ENCODE measurements at regions not wholly inside any gene's neighbourhood (a gene's known extent, or its start where the extent isn't known, plus 50 kb on each side); places are given as distances from the start of the nearest gene placed in this dataset.

- no peaks in the 10 kb centered on the region for H3K4me1 ChIP-seq (ENCODE audit: control insufficient read depth, insufficient read depth, low read length)
- no peaks in the 10 kb centered on the region for H3K36me3 ChIP-seq (ENCODE audit: control insufficient read depth, insufficient read depth, low read length)
- no peak overlapping the region for H2BK15ac ChIP-seq (ENCODE audit: low read depth, low read length)
- H3K79me1 ChIP-seq (ENCODE audit: low read depth in 1 of 2, low read length in 2 of 2), result no peaks in the 10 kb centered on the region
- no peak overlapping the region for H3K18ac ChIP-seq (ENCODE audit: low read depth, low read length)
- no peak overlapping the region for H2AK5ac ChIP-seq (ENCODE audit: low read depth, low read length)
- CTCF ChIA-PET, result no interaction called here
- dilution Hi-C loops (cut with HindIII; ENCODE audit: low sequenced_read_pairs, unreplicated experiment) (no loop called here), in situ Hi-C loops (cut with MboI; ENCODE audit: low sequenced_read_pairs) (no loop called here), intact Hi-C loops (cut with micrococcal nuclease) (no loop called here)
- no peak for TF ChIP-seq RFX5 (IDR thresholded peaks at IDR 0.05; ENCODE audit: low read depth, low read length)
- TF ChIP-seq BHLHE40 (IDR thresholded peaks at IDR 0.05; ENCODE audit: low read depth, low read length), result no peak
- no peak overlapping the region for H3K4ac ChIP-seq (ENCODE audit: low read depth, low read length)
- H2BK120ac ChIP-seq (ENCODE audit: low read depth, low read length), result no peak overlapping the region
- POLR2A ChIA-PET (ENCODE audit: unreplicated experiment), result no interaction called here
- H3K9me3 ChIP-seq (ENCODE audit: control insufficient read depth, insufficient read depth, low read length), result peaks cover 31% of the 10 kb centered on the region
- no peak overlapping the region for H2AK9ac ChIP-seq (replicated peaks; ENCODE audit: low read depth, low read length, poor library complexity)
- no peaks in the 10 kb centered on the region for H3K9me1 ChIP-seq (ENCODE audit: insufficient read depth, low read length)
- H2BK20ac ChIP-seq (ENCODE audit: low read depth, low read length), result no peak overlapping the region
- H4K20me1 ChIP-seq (ENCODE audit: insufficient read depth, low read length), result no peaks in the 10 kb centered on the region
- H3K27me3 ChIP-seq (ENCODE audit: control insufficient read depth, insufficient read depth, low read length), result no peaks in the 10 kb centered on the region
- H3K27ac ChIP-seq (ENCODE audit: insufficient read depth, low read length), result no peak overlapping the region
- no peak overlapping the region for H2AFZ ChIP-seq (replicated peaks; ENCODE audit: low read length, poor library complexity)
- H3K14ac ChIP-seq (replicated peaks; ENCODE audit: low read depth, low read length), result no peak overlapping the region
- no peak overlapping the region for H3K4me3 ChIP-seq (ENCODE audit: insufficient read depth, low read depth, low read length)
- no peak for ATAC-seq (ENCODE audit: low read depth)
- DNase-seq, result no peak
- H4K5ac ChIP-seq (ENCODE audit: low read depth, low read length), result no peak overlapping the region
- no peak overlapping the region for H4K91ac ChIP-seq (ENCODE audit: insufficient read depth, low read depth, low read length)
- H2BK5ac ChIP-seq (ENCODE audit: low read depth, low read length, poor library complexity, severe bottlenecking), result no peak overlapping the region
- no peak overlapping the region for H3K4me2 ChIP-seq (ENCODE audit: low read depth, low read length)
- no peak overlapping the region for H3K23ac ChIP-seq (ENCODE audit: low read depth, low read length)
- no peak overlapping the region for H3K9ac ChIP-seq (ENCODE audit: low read depth, low read length)
- no peak overlapping the region for H3K56ac ChIP-seq (ENCODE audit: extremely low read depth, insufficient read depth, low read length)
- WGBS, 2 experiments (ENCODE audit: extremely low coverage in 2 of 2, insufficient read length in 1 of 2), result 67% methylated on average over 3 of the region's 5 CpGs; no CpG with 5 or more reads in 1 of the 2 experiments
- H4K8ac ChIP-seq (ENCODE audit: low read depth in 2 of 2, low read length in 2 of 2), result no peak overlapping the region
- BruUV-seq (replicated peaks), result no TSS peak
Measured at GRCh38 chr14:66311990-66312389, 174.2 kb upstream of the CCDC196 start.
